GM23248 (cell line): ENCODE measurements at regions not wholly inside any gene's neighbourhood (a gene's known extent, or its start where the extent isn't known, plus 50 kb on each side); places are given as distances from the start of the nearest gene placed in this dataset.

Source experiments
- EZH2 ChIP-seq: fragments of 200-600 bp; sonication (generic); IDR thresholded peaks from 2 replicates; pipeline ENCODE4 v1.6.1; 2018; ENCODE audit warnings: antibody characterized with exemption, mild to moderate bottlenecking; ENCODE audit not compliant: insufficient read depth, poor library complexity, severe bottlenecking
- EZH2phosphoT487 ChIP-seq: fragments of 200-600 bp; sonication (generic); IDR thresholded peaks from 2 replicates; pipeline ENCODE4 v1.6.1; 2018; ENCODE audit warnings: antibody characterized with exemption, moderate library complexity, mild to moderate bottlenecking, low read depth; ENCODE audit not compliant: insufficient read depth

GRCh38 chrX:112961981-112962380 is 121.3 kb upstream of the AMOT start:
- TF ChIP-seq EZH2 (no peak), EZH2phosphoT487 (no peak)
